Neuronal stem cell (in vitro differentiated cells): ENCODE measurements at regions not wholly inside any gene's neighbourhood (a gene's known extent, or its start where the extent isn't known, plus 50 kb on each side); places are given as distances from the start of the nearest gene placed in this dataset.

Experiments used
- DNase-seq: peaks from one replicate; pipeline ENCODE4 v3.0.0-alpha.2; 2013; ENCODE audit warnings: low spot score
- H2AFZ ChIP-seq: one replicate; pipeline ENCODE4 v1.6.1; 2013; ENCODE audit warnings: mild to moderate bottlenecking, low read length, inconsistent platforms
- H2AK5ac ChIP-seq: 2 replicates; pipeline ENCODE4 v1.6.1; 2013; ENCODE audit warnings: low read depth, mild to moderate bottlenecking, inconsistent platforms, low read length, moderate library complexity, mixed read lengths
- H2BK120ac ChIP-seq: 2 replicates; pipeline ENCODE4 v1.6.1; 2013; ENCODE audit warnings: low read depth, mild to moderate bottlenecking, inconsistent platforms, low read length, moderate library complexity, mixed read lengths
- H2BK12ac ChIP-seq: one replicate; pipeline ENCODE4 v1.6.1; 2013; ENCODE audit warnings: low read length, inconsistent platforms
- H2BK15ac ChIP-seq: 2 replicates; pipeline ENCODE4 v1.6.1; 2013; ENCODE audit warnings: mild to moderate bottlenecking, low read length, inconsistent platforms, mixed read lengths
- H2BK5ac ChIP-seq: one replicate; pipeline ENCODE4 v1.6.1; 2013; ENCODE audit warnings: inconsistent platforms, mild to moderate bottlenecking, low read length, moderate library complexity
- H3K14ac ChIP-seq: one replicate; pipeline ENCODE4 v1.6.1; 2013; ENCODE audit warnings: low read length, inconsistent platforms
- H3K18ac ChIP-seq: 2 replicates; pipeline ENCODE4 v1.6.1; 2013; ENCODE audit warnings: low read length, inconsistent platforms
- H3K23ac ChIP-seq: 2 replicates; pipeline ENCODE4 v1.6.1; 2013; ENCODE audit warnings: low read depth, mild to moderate bottlenecking, mixed read lengths, low read length, inconsistent platforms; ENCODE audit not compliant: poor library complexity
- H3K27ac ChIP-seq: replicated peaks from 3 replicates; pipeline ENCODE4 v1.5.1; 2013; ENCODE audit warnings: low read length, inconsistent platforms
- H3K27me3 ChIP-seq, 3 experiments: 2 replicates each; pipeline ENCODE4 v1.6.1; 2013; ENCODE audit warnings: low read length in 3 of 3, mild to moderate bottlenecking in 2 of 3, inconsistent platforms in 1 of 3, low read depth in 1 of 3, mixed read lengths in 1 of 3, moderate library complexity in 1 of 3; ENCODE audit not compliant: control insufficient read depth in 3 of 3, insufficient read depth in 3 of 3
- H3K36me3 ChIP-seq, 2 donors: replicated peaks in 1 of 2; 2 replicates each; pipeline ENCODE4 v1.6.1; 2013; ENCODE audit warnings: low read length in 2 of 2; ENCODE audit not compliant: control insufficient read depth in 2 of 2, insufficient read depth in 2 of 2
- H3K4ac ChIP-seq: 2 replicates; pipeline ENCODE4 v1.6.1; 2013; ENCODE audit warnings: inconsistent platforms, mild to moderate bottlenecking, low read length, moderate library complexity
- H3K4me1 ChIP-seq, 2 donors: 1 replicate in 1 of 2; 2 replicates in 1 of 2; pipeline ENCODE4 v1.6.1; 2013; ENCODE audit warnings: low read length in 2 of 2, low read depth in 1 of 2; ENCODE audit not compliant: control insufficient read depth in 2 of 2, insufficient read depth in 1 of 2
- H3K4me2 ChIP-seq: one replicate; pipeline ENCODE4 v1.6.1; 2013; ENCODE audit warnings: mild to moderate bottlenecking, low read length, inconsistent platforms; ENCODE audit not compliant: insufficient read depth, poor library complexity, severe bottlenecking
- H3K4me3 ChIP-seq, 2 donors: 2 replicates each; pipeline ENCODE4 v1.5.1; 2013; ENCODE audit warnings: low read length in 2 of 2, mild to moderate bottlenecking in 2 of 2, inconsistent platforms in 1 of 2, moderate library complexity in 1 of 2
- H3K79me1 ChIP-seq: one replicate; pipeline ENCODE4 v1.6.1; 2013; ENCODE audit warnings: low read depth, mild to moderate bottlenecking, inconsistent platforms, low read length, moderate library complexity
- H3K9ac ChIP-seq: one replicate; pipeline ENCODE4 v1.6.1; 2013; ENCODE audit warnings: mild to moderate bottlenecking, low read depth, low read length, inconsistent platforms; ENCODE audit not compliant: poor library complexity
- H3K9me3 ChIP-seq, 2 donors: replicated peaks in 1 of 2; 2 replicates each; pipeline versions ENCODE3 to v1.6.1; 2013; ENCODE audit warnings: low read length in 2 of 2, mild to moderate bottlenecking in 2 of 2, inconsistent platforms in 1 of 2, low read depth in 1 of 2, mixed read lengths in 1 of 2, moderate library complexity in 1 of 2; ENCODE audit not compliant: control insufficient read depth in 2 of 2, insufficient read depth in 1 of 2
- H4K8ac ChIP-seq: one replicate; pipeline ENCODE4 v1.6.1; 2013; ENCODE audit warnings: low read depth, mild to moderate bottlenecking, inconsistent platforms, low read length, moderate library complexity
- H4K91ac ChIP-seq: one replicate; pipeline ENCODE4 v1.6.1; 2013; ENCODE audit warnings: low read length, low read depth, mild to moderate bottlenecking, inconsistent platforms; ENCODE audit not compliant: poor library complexity
- WGBS, 2 donors: extraction: QIAGEN DNeasy Blood & Tissue Kit; methylation state at CpG; one replicate each; pipeline ENCODE4 v1.1.7; 2013; ENCODE audit warnings: missing lambda C conversion rate in 2 of 2, mixed read lengths in 1 of 2; ENCODE audit not compliant: insufficient read length in 2 of 2, insufficient replicate concordance in 1 of 2; ENCODE audit errors: extremely low coverage in 2 of 2; 5-methylcytosine and 5-hydroxymethylcytosine counted together

DNA sequence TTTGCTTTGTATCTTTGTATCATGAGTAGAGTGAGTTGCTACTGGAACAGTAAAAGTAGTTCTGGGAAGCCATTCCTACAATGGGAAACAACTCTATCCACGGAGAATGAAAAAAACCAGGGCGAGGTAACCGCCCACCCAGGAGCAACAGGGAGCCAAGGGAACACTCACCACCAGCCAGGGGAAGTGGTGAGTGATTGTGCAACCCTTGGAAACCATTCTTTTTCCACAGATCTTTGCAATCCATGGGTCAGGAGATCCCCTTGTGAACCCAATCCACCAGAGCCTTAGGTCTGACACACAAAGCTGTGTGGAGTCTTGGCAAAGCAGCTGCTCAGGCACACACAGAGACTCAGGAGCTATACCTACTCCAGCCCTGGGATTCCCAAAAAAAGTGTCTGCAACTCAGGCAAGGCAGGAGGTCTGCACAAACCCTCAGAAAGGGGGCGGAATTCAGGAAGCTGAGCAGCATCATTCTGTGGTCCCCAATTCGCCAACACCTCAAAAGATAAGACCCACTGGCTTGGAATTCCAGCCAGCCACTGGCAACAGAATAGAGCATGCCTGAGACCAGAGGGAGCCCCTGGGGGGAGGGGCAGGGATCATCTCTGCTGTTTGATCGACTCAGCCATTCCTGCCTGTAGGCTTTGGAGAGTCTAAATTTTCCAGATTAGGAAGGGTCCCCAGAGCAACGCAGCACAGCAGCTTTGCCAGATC lies 52.1 kb upstream of the PPFIA2 start:
- no peak overlapping the region for H2BK120ac ChIP-seq
- no peak overlapping the region for H3K4ac ChIP-seq
- H2AFZ ChIP-seq, result no peak overlapping the region
- no peak overlapping the region for H3K4me2 ChIP-seq
- peaks cover 0 to 1% of the 10 kb centered on the region in 2 donors for H3K4me1 ChIP-seq
- no peaks in the 10 kb centered on the region for H3K27me3 ChIP-seq
- H3K18ac ChIP-seq, result no peak overlapping the region
- no peak overlapping the region for H3K4me3 ChIP-seq
- no peak overlapping the region for H2AK5ac ChIP-seq
- no peaks in the 10 kb centered on the region for H3K36me3 ChIP-seq
- H3K9ac ChIP-seq, result no peak overlapping the region
- no peak overlapping the region for H2BK5ac ChIP-seq
- no peaks in the 10 kb centered on the region for H3K79me1 ChIP-seq
- DNase-seq, result no peak
- no peak overlapping the region for H2BK15ac ChIP-seq
- no peak overlapping the region for H4K8ac ChIP-seq
- no peak overlapping the region for H3K27ac ChIP-seq
- no peak overlapping the region for H2BK12ac ChIP-seq
- H4K91ac ChIP-seq, result no peak overlapping the region
- no peak overlapping the region for H3K14ac ChIP-seq
- no peaks in the 10 kb centered on the region for H3K9me3 ChIP-seq
- no CpG with 5 or more reads among the region's 7 CpGs for WGBS, 2 donors
- H3K23ac ChIP-seq, result no peak overlapping the region

DNA sequence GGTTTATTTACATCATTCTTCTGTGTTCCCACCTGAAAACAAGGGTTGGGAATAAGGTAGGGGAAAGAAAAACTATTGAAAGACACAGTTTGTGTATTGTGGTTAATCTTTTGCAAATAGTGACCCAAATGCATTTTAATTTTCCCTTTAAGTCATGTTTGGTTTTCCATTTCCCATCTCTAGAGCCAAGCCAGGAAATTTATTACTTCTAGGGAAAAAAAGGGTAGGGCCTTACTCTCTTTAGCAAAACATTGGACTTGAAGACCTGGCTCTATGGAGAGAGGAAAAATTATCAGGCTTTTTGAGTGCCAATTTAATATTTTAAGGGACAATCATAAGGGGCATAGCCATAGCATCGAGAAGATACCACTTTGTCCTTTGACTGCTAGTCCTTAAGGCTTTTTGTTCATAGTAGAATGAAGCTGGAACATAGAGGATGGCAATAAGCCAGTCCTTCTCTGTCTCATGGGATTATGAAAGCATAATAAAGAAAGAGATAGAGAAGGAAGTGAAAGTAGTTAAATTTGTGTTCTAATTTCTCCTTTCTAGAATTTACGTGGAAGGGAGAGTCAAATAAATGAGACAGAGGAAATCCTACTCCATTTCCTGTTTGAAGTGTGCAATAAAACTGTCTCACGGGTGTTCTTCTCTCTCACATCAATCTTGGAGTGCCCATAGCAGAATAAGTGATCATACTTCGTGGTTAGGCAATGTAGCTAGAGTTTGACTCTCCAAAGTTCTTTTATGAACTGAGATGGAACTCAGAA lies 50.9 kb upstream of the PPFIA2 start:
- H3K79me1 ChIP-seq, result no peaks in the 10 kb centered on the region
- DNase-seq, result no peak
- no peak overlapping the region for H3K9ac ChIP-seq
- H3K4me2 ChIP-seq, result no peak overlapping the region
- no peak overlapping the region for H3K23ac ChIP-seq
- no peaks in the 10 kb centered on the region for H3K9me3 ChIP-seq
- no peak overlapping the region for H3K18ac ChIP-seq
- no peak overlapping the region for H3K27ac ChIP-seq
- no peak overlapping the region for H3K4me3 ChIP-seq
- peaks cover 0 to 1% of the 10 kb centered on the region in 2 donors for H3K4me1 ChIP-seq
- H4K8ac ChIP-seq, result no peak overlapping the region
- H2BK12ac ChIP-seq, result no peak overlapping the region
- no peak overlapping the region for H2AK5ac ChIP-seq
- WGBS, 2 donors, result no CpG with 5 or more reads among the region's 4 CpGs
- H3K27me3 ChIP-seq, result no peaks in the 10 kb centered on the region
- no peak overlapping the region for H3K14ac ChIP-seq
- H2AFZ ChIP-seq, result no peak overlapping the region
- no peak overlapping the region for H2BK15ac ChIP-seq
- no peak overlapping the region for H2BK120ac ChIP-seq
- no peak overlapping the region for H2BK5ac ChIP-seq
- H3K4ac ChIP-seq, result no peak overlapping the region
- H3K36me3 ChIP-seq, result no peaks in the 10 kb centered on the region
- H4K91ac ChIP-seq, result no peak overlapping the region

DNA sequence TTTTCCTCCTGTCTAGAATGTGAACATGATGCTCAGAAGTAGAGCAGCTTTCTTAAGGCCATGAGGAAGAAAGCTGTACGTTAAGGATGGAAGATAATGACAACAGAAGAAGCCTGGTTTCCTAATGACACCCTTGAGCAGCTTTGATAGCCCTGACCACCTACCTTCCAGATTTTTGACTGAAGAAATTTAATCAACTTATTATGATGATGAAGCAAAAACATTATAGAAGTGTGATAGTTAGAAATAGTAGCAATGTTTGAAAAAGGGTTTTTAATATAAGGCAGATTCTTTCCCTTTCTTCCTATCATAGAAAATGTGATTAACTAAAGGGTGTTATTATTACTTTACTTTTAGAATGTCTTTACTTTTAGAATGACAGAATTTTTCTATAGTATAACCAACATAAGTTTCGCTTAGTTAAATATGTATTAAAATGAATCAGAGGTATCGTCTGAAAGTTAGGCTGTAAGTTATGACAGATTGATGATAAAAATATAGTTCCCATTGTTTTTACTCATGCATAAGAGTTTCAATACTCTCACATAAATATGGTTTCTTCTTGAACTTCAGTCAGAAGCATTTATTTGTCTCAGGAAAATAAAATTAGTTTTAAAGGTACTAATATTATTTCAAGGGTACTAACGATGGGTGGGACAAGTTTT lies 50.1 kb upstream of the PPFIA2 start:
- Histone ChIP-seq H3K9ac (no peak overlapping the region), H3K4me1 (peaks cover 0 to 1% of the 10 kb centered on the region in 2 donors), H3K4ac (no peak overlapping the region), H2BK120ac (no peak overlapping the region), H3K9me3 (no peaks in the 10 kb centered on the region), H3K23ac (no peak overlapping the region), H3K36me3 (no peaks in the 10 kb centered on the region), H2AFZ (peak overlapping the region; percentile 20), H3K27me3 (no peaks in the 10 kb centered on the region), H2BK15ac (no peak overlapping the region), H3K79me1 (no peaks in the 10 kb centered on the region), H2BK5ac (no peak overlapping the region), H3K4me2 (no peak overlapping the region), H4K91ac (no peak overlapping the region), H3K4me3 (no peak overlapping the region), H2BK12ac (no peak overlapping the region), H3K27ac (no peak overlapping the region), H3K14ac (no peak overlapping the region), H3K18ac (no peak overlapping the region), H4K8ac (no peak overlapping the region), H2AK5ac (no peak overlapping the region)
- WGBS, 2 donors, result no CpG with 5 or more reads among the region's 4 CpGs
- DNase-seq, result no peak
